ENCODE measurements at regions not wholly inside any gene's neighbourhood (a gene's known extent, or its start where the extent isn't known, plus 50 kb on each side); places are given as distances from the start of the nearest gene placed in this dataset.
"Not testable (repeated sequence)": the region's sequence is repeated elsewhere in the genome, so short reads cannot be mapped to it uniquely, and the experiment has no call there.

DNA sequence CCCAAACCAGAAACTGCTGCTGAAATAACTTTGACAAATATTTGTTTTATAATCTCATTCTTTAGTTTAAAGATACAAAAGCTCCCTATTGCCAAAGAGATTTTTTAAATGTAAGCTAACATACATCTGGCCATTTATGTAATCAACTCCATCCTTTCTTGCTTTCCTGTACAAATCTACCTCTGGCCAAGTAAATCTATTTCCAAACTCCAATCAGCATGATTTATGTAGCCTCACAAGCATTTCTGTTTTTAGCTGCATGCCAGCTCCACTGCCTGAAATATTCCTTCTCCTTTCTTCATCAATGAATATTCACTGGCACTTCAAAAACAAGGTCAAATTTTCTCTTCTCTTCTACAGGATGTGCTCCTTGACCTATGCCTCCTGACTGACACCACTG lies 80.0 kb downstream of the SHOX2 start:
- no peak for ATAC-seq

DNA sequence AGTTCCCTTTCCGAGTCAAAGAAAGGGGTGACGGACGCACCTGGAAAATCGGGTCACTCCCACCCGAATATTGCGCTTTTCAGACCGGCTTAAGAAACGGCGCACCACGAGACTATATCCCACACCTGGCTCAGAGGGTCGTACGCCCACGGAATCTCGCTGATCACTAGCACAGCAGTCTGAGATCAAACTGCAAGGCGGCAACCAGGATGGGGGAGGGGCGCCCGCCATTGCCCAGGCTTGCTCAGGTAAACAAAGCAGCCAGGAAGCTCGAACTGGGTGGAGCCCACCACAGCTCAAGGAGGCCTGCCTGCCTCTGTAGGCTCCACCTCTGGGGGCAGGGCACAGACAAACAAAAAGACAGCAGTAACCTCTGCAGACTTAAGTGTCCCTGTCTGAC lies 86.3 kb downstream of the SHOX2 start:
- ATAC-seq: not testable (repeated sequence)

DNA sequence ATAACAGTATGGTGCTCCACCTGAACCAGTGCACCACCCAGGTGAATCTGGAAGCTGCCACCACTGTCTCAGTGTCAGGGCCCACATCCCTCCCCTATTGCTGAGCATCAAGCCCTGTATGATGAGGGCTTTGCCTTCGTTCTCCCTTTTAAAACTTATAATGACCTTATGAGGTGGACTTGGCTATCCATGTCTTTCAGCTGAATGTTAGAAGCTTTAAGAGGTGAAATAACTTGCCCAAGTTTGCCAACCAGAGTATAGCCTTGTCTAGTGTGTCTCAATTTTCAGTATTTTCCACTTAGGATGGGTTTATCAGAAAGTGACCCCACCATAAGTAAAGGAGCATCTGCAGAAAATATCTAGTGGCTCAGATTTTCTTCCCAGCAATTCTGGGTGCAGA lies 87.8 kb downstream of the SHOX2 start:
- no peak for ATAC-seq

DNA sequence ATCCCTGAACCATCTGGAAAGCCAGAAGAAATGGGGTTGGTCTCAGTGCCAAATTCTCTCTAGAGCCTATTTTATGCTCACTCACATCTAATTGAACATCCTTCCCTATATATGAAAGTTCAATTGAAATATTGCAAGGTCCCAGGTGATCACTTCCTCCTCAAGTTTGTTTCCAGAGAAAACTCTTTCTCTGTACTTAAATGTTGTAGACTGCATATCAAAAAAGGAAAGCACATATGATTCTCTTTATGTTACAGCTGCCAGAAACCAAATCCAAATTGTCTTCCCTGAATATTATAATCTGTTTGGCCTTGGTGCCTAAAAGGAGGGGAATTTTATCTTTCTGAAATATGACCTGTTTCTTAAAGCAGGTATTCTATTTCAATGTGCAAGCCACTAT lies 93.3 kb downstream of the SHOX2 start:
- ATAC-seq: no peak

DNA sequence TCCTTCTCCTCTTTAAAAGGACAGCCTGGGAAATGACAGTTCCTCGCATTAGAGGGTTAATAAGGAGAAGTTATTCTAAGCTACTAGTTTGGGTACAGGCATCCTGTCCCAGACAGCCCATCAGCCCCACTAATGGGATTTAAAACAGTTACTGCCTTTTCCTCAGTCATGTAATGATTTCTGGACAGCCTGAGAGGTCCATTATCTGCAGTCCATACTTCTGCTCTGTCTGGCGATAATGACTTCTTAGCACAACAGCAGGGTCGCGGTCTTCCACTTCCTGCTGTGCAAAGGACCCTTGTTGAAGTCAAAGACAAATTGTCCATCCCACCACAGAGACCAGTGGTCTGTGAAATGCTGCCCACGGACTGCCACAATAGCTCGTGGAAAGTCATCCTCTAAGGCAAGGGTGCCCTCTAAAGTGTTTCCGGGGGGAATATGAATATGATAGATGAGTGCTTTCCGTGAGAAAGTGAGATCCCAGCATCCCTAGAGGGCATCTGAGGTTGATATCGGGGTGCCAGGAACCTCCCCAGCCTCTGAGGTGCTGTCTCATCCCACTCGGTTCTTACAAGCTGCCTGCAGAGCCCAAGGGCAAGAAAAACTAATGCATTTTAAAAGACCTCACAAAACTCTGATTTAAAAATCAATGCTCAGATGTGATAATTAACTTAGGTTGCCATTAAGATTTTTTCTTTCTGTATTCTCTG lies 100.7 kb downstream of the SHOX2 start:
- ATAC-seq: no peak

DNA sequence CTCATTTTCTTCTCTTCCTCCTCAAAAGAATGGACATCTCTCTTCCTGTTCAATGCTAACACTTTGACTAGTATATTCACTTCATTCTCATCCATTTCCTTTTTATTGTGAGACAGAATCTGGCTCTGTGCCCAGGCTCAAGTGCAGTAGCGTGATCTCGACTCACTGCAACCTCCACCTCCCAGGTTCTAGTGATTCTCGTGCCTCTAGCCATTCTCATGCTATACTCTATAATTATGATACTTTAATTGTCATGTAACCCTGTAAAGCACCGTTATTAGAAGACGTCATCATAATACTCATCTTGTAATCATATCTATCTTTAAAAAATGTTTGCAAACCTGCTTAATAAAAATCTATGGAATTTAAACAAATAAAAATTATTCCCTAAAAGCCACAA lies 107.0 kb downstream of the SHOX2 start:
- no peak for ATAC-seq

DNA sequence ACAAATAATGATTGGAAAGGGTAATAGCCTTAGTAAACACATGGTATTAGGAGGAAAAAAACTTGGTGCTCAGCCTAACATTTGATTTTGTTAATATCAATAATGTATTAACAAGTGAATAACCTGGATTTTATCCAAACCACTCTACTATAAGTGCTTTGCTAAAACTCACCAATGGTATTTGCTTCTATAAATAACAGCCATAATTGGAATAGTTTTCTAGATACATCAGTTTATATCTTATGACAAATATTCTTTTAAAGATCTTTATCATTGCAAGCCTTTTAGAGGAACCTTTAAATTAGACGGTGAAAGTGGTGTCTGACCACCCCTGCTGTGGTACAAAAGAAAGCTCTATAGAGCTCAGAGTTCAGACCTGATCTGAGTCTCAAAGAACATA lies 123.9 kb downstream of the SHOX2 start:
- ATAC-seq: no peak

DNA sequence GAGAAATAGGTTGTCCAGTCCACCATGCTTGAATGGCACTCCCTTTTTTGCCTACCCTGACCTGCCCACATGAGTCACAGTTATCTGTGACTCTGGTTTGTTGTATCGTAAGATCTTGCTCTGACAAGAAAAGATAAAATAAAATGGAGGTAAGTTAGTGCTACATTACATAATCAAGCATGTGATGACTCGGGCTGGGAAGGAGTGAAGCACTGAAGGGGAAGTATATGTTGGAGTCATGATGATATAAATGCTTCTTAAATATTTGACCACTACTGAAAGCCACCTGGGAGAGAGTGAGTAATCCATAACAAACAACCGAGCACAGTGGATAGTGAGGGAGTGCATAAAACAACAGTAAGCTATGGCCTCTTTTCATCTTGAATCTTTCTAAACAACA lies 124.4 kb downstream of the SHOX2 start:
- no peak for ATAC-seq

DNA sequence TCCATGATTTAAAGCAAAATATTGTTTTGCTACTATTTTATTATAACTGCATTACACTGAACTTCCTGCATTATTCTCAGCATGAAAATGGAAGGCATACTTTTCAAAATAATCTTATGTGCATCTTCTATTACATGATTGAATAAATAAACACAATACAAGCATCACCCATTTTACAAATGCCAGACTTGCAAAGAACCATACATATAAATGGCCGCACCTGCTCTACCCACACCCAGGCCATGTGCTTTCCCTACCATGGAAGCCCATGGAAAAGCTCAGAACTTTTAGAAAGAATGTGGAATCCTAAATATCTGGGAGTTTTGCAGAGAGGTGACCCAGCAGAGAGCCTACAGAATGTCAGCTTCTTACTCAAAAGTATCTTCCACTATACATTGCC lies 127.2 kb downstream of the SHOX2 start:
- ATAC-seq: no peak

DNA sequence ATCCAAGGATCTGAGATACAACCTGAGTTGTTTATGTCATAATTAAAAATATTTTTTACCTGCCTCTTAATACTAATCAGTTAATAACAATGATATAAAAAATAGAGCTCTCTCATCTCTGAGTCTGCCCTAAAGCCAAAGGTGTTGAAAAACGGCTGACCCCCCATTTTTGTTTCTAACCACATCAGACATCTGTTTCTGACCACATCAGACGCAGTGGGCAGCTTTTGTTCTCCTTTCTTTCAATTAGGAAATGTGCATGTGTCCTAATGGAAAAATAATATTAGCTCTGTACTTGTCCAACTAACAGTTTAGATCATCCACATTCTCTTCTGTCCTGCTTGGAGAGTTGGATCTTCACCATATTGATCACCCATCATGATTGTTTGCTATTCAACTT lies 144.6 kb downstream of the SHOX2 start:
- no peak for ATAC-seq

DNA sequence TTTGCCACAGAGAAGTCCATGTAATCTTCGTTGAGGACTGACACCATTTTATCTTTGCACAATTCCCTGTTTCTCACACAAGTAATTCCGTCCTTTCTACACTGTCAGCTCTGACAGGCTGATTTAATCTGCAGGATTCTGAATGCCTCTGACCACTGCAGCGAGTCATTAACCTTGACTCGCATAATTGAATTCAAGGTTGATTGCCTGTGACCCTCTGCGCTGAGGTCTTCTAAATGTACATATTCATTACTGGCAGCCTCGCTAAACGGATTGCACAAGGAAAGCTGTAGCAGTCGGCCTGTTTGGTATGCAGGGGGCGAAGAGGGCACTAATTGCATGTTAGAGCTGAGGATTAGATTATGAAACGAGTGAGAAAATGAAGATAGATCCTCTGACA lies 147.8 kb downstream of the SHOX2 start:
- ATAC-seq: no peak

DNA sequence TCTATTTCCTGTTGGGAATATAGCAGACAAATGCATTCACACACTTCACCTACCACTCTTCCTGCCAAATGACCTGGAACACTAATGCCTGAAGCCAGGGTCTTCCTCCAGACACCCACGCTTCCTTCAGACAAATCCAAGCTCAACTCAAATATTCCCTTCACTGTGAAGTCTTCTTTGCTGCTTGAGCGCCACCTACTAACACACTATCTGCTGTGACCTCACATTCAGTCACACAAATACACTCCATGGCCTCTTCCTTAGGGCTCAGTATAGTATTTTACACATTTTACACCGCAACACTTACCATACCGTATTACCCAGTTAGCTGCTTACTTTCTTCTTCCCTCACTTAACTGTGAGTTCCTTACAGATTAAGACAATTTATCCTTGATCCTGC lies 149.4 kb downstream of the SHOX2 start:
- no peak for ATAC-seq

DNA sequence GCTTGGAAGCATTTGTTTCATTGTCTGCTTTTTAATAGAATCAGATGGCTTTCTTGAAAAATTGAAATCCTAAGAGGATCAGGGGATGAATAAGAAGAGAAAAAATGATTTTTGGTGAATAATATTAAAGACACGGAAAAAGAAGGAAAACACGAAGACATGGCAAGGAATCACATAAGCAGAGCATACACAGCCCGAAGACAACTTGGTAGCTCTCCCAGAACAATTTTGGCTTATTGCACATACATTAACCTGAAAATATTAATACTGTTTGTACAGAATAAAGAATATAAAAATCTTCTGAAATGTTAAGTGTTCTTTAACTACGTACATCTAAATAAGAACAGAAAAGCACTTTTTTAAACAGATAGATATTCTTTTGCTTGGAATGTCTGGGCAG lies 150.0 kb downstream of the SHOX2 start:
- ATAC-seq: no peak

DNA sequence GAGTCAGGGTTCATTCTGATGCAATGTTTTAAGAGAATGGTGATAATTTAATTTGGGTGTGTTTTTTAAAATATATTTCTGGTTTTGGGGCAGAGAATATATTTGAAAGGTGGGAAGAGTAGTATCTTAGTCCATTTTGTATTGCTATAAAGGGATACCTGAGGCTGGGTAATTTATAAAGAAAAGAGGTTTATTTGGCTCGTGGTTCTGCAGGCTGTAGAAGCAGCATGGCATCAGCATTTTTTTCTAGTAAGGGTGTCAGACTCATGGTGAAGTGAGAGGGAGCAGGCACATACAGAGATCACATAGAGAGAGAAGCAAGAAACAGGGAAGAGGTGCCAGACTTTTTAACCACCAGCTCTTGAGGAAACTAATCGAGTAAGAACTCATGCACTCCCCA lies 152.7 kb downstream of the SHOX2 start:
- no peak for ATAC-seq

DNA sequence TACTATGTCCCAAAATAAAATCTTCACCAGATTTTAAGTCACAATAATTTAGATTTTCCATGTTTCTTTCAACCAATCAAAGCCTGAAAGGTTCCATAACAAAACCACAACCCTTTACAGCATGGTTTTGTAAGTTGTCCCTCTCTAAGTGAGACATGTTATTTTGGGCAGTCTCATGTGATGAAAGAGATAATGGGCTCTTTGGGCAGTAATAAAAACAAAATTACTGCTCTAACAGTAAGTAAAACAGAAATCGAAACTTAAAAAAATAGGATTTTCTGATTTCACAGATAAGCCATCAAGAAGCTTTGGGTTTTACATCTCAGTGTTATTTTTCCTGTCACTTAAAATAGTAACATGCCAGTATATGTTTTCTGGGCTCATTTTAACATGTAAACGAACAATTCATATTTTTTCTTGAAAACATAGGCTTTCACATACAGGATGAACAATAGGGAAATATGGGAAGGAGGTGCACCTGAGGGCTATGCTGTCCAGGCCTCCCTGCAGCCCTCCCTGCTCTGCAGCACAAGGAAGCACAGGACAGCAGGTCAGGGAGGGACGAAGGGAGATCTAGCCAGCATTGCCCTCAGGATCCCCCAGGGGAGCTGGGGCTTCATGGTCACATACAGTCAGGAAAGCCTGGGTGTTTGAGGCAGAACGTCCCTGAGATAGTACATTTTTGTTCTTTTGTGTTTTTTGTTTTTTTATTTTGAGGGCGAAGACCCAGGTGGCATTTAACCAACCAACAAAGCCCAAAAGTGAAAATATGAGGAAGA lies 157.4 kb downstream of the SHOX2 start:
- no peak for ATAC-seq

DNA sequence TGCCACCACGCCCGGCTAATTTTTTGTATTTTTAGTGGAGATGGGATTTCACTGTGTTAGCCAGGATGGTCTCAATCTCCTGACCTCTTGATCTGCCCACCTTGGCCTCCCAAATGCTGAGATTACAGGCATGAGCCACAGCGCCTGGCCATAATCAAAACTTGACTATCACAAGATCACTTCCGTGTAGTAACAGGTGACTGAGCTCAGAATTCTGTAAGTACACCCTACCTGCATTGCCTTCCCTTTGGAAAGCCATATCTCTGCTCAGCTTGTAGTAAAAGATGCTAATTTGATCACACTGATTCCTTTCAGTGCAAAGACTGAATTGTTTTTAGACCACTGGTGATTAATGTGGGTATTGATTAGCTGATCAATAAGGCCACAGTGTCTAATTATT lies 167.1 kb downstream of the SHOX2 start:
- ATAC-seq: no peak

DNA sequence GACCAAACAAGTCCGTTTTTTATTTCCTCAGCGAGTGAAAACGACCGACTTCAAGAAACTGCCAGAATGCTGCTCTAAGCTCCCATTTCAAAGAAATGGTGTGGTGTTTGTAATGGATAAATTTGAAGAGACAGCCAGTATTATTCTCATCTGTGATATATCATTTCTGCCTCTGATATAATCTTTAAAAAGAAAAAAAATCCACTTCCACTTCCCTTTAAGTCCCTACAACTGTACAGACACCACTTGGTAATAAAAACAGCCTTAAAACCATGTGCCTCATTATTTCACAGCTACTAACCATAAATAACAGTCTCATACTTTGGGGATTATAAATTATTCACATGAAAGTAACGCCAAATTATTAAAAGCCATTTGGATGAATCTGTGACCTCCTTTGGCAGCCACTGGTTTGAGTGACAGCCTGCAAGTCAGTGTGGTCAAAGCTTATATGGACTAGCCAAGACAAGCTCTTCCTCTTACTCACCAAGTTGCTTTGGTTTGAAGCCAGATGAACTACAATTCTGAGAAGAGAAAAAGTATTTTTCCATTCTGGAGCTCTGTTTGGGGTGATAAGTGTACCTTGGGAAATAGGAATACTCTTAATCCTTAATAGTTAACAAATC lies 168.0 kb downstream of the SHOX2 start:
- peak; percentile 51 for ATAC-seq

DNA sequence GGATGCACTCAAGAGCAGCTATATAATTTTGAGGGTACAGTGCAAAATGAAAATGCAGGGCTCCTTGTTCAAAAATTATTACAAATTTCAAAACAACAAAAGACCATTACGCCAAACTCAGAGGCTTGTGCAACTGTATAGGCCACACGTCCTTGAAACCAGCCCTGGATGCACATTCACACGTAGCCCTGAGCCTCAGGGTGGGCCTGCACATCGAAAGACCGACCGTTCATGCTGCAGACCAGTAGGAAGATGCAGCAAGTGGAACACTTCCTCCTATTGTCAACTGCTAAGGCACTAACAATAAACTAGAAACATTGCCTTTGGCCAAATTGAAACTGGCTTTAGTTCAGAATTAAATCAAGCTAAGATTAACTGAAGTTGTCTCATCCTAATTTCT lies 174.7 kb downstream of the SHOX2 start:
- ATAC-seq: no peak

DNA sequence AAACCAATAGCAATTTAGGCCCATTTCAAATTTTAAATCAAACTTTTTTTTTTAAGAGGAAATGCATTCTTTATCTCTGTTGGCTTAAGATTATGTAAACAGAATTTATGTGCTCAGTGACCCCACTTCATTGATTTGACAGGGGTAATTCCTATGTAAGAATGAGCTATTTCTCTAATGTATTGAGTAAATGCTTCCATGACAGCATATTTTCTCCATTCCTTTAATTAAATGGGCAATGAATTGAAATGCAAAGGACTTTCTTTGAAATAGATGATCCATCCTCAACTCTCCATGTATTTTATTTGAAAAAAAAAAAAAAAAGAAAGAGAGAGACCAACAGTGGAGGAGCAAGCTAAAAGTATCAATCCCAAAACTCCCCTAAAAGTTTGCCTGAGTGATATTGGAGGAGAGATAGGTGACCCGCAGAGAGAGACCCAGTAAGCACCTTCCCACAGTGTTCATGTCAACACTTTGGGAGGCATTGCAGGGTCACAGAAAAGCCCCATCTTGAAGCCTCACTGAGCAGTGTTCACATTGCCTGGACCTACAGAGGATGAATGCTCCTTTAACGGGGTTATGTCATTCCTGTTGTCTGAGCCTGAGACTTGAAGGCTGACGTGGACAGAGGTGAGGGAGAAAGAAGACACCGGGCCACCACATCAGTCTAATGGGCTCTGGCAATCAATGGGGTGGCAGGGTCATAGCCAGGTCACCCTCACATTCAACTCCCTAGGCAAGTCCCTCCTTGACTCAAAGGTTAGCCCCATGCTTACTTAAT lies 176.0 kb downstream of the SHOX2 start:
- ATAC-seq: no peak

DNA sequence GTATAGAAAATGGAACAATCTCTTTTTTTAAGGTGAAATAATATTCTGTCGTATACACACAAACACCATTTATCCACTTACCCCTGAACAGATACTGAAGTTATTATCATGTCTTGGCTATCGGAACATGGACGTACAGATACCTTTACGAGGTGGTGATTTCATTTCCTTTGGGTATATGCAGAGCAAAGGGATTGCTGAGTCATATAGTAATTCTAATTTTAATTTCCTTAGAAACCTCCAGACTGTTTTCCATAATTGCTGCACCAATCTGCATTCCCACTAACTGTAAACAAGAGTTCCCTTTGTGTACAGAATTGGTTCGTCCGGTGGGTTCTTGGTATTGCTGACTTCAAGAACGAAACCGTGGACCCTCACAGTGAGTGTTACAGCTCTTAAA lies 179.4 kb downstream of the SHOX2 start:
- no peak for ATAC-seq

DNA sequence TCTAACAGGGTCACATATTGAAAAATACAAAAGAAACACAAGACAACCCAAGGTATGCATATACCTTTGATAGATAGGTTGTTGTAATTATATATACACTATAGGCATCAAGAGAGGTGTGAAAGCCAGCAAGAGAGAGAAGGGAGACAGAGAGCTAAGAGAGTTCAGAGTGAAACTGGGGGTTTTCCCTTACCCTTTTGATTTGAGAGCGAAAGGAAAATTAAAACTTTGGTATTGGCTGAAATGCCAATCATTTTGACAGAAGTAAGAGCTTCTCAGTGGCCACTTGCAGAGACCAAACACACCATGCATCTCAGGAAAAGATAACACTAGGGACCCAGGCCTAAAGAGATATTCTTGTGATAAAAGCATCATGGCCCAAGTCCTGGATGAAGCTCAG lies 183.6 kb downstream of the SHOX2 start:
- no peak for ATAC-seq

DNA sequence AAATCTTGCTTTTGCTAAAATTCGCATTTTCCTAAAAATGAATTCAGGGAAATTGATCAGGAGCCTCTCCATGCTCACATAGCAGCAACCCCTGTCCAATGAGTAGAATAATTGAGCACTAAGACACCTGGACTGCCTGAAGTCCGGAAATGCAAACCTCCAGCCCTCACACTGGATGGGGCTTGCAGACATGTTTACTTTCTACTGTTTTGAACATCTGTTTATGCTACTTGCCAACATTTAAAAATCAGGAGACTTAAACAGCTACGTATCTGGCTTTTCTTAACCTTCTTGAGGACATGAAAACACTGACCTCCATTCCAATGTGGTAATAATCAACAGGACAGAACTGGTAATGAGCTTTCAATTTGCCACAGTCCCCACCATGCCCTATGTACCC lies 184.4 kb downstream of the SHOX2 start:
- ATAC-seq: no peak
